SJCRH30 (cell line): ENCODE measurements at regions not wholly inside any gene's neighbourhood (a gene's known extent, or its start where the extent isn't known, plus 50 kb on each side); places are given as distances from the start of the nearest gene placed in this dataset.
"Not testable (repeated sequence)": the region's sequence is repeated elsewhere in the genome, so short reads cannot be mapped to it uniquely, and the experiment has no call there.

Experiments
- DNase-seq, 2 experiments: peaks; one replicate each; pipeline ENCODE4 v3.0.0-alpha.2; 2015 to 2020
- H3K27ac ChIP-seq: fragments of 250-450 bp; sonication (Bioruptor Pico); 2 replicates; pipeline ENCODE4 v1.5.1; 2020; ENCODE audit warnings: mild to moderate bottlenecking, moderate library complexity
- H3K27me3 ChIP-seq: fragments of 250-450 bp; sonication (Bioruptor Pico); 2 replicates; pipeline ENCODE4 v1.5.1; 2020; ENCODE audit warnings: mild to moderate bottlenecking, moderate library complexity
- H3K36me3 ChIP-seq: fragments of 250-450 bp; sonication (Bioruptor Pico); 2 replicates; pipeline ENCODE4 v1.5.1; 2020; ENCODE audit warnings: mild to moderate bottlenecking, moderate library complexity
- H3K4me1 ChIP-seq: fragments of 250-450 bp; sonication (Bioruptor Pico); 2 replicates; pipeline ENCODE4 v1.5.1; 2020; ENCODE audit warnings: mild to moderate bottlenecking, moderate library complexity
- H3K4me3 ChIP-seq: fragments of 250-450 bp; sonication (Bioruptor Pico); 2 replicates; pipeline ENCODE4 v1.5.1; 2020; ENCODE audit warnings: mild to moderate bottlenecking, moderate library complexity
- H3K9me3 ChIP-seq: fragments of 250-450 bp; sonication (Bioruptor Pico); replicated peaks from 2 replicates; pipeline ENCODE4 v1.5.1; 2020; ENCODE audit warnings: mild to moderate bottlenecking, moderate library complexity

DNA sequence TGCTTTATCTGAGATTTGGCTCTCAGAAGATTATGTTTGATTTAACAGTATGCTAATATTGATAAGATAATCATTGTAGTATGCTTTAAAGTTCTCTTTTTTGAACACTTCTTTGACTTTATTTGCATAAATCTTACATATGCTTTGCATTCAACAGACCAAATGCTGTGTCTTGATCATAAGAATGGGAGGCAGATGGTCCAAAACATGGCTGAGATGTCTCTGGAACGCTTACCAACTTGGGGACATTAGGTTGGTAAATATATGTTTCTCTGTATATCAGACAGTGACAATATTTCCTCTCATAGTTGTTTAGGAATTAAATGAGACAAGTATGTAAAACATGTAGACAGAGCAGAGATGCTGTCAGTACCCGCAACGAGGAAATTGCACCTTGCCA lies 197.9 kb upstream of the CTNND2 start:
- Histone ChIP-seq H3K9me3 (no peaks in the 10 kb centered on the region), H3K36me3 (no peaks in the 10 kb centered on the region), H3K4me3 (no peak overlapping the region), H3K4me1 (no peaks in the 10 kb centered on the region), H3K27ac (no peak overlapping the region), H3K27me3 (no peaks in the 10 kb centered on the region)
- DNase-seq: no peak

DNA sequence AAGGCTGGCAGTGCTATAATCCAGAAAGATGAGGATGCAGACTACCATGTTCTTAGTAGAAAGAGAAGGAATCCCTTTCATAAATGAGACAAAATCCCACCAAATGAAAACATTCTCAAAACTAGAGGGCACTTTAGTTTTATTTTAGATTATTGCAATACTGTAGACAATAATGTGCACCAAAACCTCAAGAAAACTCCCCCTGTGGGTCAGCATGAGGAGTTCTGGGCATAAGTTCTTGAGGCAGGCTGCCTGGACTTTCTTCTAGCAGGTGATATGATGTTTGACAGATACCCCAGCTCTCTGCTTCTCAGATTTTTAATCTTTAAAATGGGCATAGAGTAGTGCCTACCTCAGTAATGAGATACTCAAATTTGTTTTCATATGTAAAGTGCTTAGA lies 196.3 kb upstream of the CTNND2 start:
- H3K36me3 ChIP-seq: no peaks in the 10 kb centered on the region

DNA sequence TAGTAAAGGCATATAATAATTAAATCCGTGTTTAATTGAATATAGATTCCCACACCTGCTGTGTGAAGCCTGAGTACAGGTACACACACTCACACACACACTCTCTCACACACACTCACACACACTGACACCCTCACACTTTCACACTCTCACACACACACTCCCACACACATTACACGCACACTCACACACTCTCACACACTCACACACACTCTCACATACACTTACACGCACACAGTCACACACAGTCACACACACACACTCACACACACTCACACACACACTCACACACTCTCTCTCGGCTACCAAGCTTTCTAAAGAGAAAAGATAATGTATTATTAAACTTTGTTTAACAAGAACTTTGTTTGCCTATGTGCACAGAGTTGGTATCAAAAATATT lies 195.1 kb upstream of the CTNND2 start:
- H3K4me3 ChIP-seq: no peak overlapping the region
- H3K9me3 ChIP-seq: no peaks in the 10 kb centered on the region
- no peak for DNase-seq
- no peaks in the 10 kb centered on the region for H3K36me3 ChIP-seq
- no peak overlapping the region for H3K27ac ChIP-seq
- H3K4me1 ChIP-seq: no peaks in the 10 kb centered on the region
- no peaks in the 10 kb centered on the region for H3K27me3 ChIP-seq

More for the DNA sequence above, 196.3 kb upstream of the CTNND2 start:
- Histone ChIP-seq H3K4me3 (no peak overlapping the region), H3K27me3 (no peaks in the 10 kb centered on the region), H3K9me3 (no peaks in the 10 kb centered on the region), H3K27ac (no peak overlapping the region), H3K4me1 (no peaks in the 10 kb centered on the region)
- DNase-seq: no peak

DNA sequence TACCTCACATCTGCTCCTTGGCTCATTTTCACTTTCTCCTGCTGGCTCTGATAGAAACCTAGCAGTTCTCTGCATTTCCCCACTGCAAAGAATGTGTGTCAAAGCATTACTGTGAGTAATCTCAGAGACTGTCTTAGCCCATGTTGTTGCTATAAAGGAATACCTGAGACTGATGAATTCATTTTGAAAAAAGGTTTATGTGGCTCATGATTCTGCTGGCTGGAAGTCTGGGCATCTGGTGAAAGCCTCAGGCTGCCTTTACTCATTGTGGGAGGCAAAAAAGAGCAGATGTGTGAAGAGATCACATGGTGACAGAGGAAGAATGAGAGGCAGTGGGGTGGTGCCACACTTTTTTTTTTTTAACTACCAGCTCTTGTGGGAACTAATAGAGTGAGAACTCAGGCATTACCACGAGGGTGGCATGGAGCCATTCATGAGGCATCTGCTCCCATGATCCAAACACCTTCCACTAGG lies 191.6 kb upstream of the CTNND2 start:
- H3K4me3 ChIP-seq: no peak overlapping the region
- H3K27ac ChIP-seq: no peak overlapping the region
- no peaks in the 10 kb centered on the region for H3K9me3 ChIP-seq
- no peaks in the 10 kb centered on the region for H3K36me3 ChIP-seq
- H3K4me1 ChIP-seq: no peaks in the 10 kb centered on the region
- peak in 1 of 2 experiments; percentile 0 for DNase-seq
- no peaks in the 10 kb centered on the region for H3K27me3 ChIP-seq

DNA sequence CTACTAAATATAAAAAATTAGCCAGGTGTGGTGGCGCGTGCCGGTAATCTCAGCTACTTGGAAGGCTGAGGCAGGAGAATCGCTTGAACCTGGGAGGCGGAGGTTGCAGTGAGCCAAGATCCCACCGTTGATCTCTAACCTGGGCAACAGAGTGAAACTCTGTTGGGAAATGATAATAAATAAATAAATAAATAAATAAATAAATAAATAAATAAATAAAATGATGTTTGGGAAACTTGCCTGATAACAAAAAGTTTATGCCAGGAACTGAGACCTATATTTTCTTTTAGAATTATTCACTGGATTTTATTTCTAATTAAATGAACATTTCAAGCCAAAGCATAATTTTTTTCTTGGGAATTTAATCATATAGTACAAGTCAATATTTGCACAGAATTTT lies 189.3 kb upstream of the CTNND2 start:
- DNase-seq: no peak
- Histone ChIP-seq H3K27me3 (no peaks in the 10 kb centered on the region), H3K27ac (no peak overlapping the region), H3K4me3 (no peak overlapping the region), H3K9me3 (no peaks in the 10 kb centered on the region), H3K36me3 (no peaks in the 10 kb centered on the region), H3K4me1 (no peaks in the 10 kb centered on the region)

DNA sequence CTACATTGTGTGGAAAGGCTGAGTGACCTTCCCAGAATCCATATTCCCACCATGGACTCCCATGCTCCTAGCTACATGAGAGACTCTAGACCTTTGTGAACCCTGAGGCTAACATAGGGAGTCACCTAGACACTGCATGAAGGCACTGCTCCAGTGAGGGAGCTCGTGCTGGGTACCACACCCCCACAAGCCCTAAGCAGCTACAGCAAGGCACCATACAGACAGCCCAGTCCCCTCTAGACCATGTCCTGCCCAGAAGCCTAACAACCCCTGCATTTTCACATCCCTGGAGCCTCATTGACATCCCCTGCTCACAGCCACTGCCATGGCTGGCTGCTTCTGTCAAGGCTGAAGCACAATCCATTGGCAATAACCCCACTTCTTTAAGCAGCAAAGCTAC lies 176.5 kb upstream of the CTNND2 start:
- no peaks in the 10 kb centered on the region for H3K36me3 ChIP-seq
- H3K27me3 ChIP-seq: no peaks in the 10 kb centered on the region
- no peak for DNase-seq
- no peak overlapping the region for H3K27ac ChIP-seq
- no peaks in the 10 kb centered on the region for H3K9me3 ChIP-seq
- H3K4me3 ChIP-seq: no peak overlapping the region
- no peaks in the 10 kb centered on the region for H3K4me1 ChIP-seq

DNA sequence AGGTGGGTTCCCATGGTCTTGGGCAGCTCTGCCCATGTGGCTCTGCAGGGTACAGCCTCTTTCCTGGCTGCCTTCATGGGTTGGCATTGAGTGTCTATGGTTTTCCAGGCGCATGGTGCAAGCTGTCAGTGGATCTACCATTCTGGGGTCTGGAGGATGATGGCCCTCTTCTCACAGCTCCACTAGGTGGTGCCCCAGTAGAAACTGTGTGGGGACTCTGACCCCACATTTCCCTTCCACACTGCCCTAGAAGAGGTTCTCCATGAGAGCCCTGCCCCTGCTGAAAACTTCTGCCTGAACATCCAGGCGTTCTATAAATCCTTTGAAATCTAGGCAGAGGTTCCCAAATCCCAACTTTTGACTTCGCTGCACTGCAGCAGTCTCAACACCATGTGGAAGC lies 174.0 kb upstream of the CTNND2 start:
- not testable (repeated sequence) for DNase-seq, H3K9me3 ChIP-seq, H3K27ac ChIP-seq, H3K4me3 ChIP-seq, H3K36me3 ChIP-seq, H3K4me1 ChIP-seq, H3K27me3 ChIP-seq

DNA sequence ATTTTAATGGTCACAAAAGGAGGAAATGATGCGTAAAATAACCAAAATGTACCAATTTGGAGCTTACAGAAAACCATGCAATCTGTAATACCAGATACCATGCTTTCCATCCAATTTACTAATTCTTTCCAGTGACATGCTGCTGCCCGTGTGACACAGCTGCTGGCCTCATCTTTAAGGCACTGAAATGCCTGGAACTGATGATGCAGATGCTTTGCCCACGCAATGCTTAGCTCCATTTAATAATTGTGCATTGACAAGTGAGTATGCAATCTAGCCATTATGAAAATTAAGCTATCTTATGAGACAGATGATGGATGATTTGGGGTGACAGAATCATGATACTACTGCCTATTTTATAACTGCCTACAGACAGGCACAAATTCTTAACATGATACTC lies 169.2 kb upstream of the CTNND2 start:
- DNase-seq: no peak
- H3K27me3 ChIP-seq: no peaks in the 10 kb centered on the region
- H3K9me3 ChIP-seq: no peaks in the 10 kb centered on the region
- no peaks in the 10 kb centered on the region for H3K4me1 ChIP-seq
- H3K36me3 ChIP-seq: no peaks in the 10 kb centered on the region
- no peak overlapping the region for H3K27ac ChIP-seq
- no peak overlapping the region for H3K4me3 ChIP-seq

DNA sequence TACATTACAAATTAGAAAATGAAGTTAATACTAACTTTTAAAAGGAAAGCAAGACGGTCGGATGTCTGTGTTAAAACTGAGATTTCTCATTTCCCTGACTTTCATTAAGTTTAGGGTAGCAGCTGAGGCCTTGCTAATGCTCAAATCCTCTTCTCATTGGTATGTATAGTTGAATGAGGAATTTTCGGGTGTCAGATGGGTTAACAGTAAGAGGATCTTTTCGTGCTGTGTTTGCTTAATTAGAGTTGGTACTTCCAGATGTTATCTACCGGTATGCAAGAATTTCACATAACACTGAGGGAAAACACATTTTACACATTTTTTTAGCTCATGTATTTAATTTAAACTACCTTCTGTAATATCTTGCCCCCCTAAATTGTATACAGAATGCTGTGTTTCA lies 168.2 kb upstream of the CTNND2 start:
- H3K36me3 ChIP-seq: no peaks in the 10 kb centered on the region
- H3K4me1 ChIP-seq: no peaks in the 10 kb centered on the region
- H3K4me3 ChIP-seq: no peak overlapping the region
- no peak for DNase-seq
- no peaks in the 10 kb centered on the region for H3K27me3 ChIP-seq
- no peaks in the 10 kb centered on the region for H3K9me3 ChIP-seq
- no peak overlapping the region for H3K27ac ChIP-seq

DNA sequence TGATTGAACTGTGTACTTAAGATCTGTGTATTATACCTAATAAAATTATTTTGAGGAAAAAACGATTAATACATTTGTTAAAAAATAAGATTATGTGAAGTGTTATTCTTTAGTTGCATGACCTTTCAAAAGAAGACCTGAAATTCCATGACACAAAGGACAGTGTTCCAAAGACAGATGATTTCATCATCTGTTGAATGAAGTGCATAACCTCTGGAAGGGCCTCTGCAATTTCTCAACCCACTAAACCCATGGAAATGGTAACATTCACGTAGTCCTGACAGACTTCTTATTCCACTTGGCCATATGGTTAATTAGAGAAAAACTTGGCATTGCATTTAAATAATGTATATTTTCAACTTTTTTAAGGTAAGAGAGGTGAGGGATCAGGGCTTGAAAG lies 167.2 kb upstream of the CTNND2 start:
- no peak for DNase-seq
- no peak overlapping the region for H3K27ac ChIP-seq
- H3K36me3 ChIP-seq: no peaks in the 10 kb centered on the region
- no peak overlapping the region for H3K4me3 ChIP-seq
- no peaks in the 10 kb centered on the region for H3K27me3 ChIP-seq
- H3K9me3 ChIP-seq: no peaks in the 10 kb centered on the region
- H3K4me1 ChIP-seq: no peaks in the 10 kb centered on the region

DNA sequence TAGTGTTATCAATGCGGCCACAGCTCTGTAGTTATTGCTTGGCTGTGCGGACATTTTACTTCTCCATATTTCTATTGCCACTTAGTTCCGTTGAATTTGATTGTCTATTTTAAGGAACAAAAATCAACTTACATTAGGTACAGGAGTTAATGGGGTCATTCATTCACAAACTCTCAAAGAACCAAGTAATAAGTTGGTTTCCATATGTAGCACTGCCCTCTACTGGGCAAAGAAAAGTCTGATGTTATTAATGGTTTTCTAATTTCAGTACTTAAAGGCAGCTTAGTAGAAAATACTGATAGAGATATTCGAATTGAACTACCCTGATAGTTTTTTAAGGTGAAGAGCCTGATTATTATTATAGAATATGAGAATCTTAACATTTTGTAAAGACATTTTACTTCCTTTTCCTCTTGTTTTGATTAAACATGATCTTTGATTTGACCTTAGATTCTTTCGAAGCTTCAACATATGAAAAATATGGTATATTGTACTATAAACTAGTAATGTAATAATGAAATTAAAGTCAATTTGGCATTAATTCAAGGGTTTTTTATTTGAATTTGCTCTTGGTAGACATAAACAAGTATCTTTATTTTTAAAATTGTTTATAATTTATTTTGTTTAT lies 119.5 kb upstream of the CTNND2 start:
- Histone ChIP-seq H3K4me3 (no peak overlapping the region), H3K27ac (no peak overlapping the region), H3K36me3 (no peaks in the 10 kb centered on the region), H3K4me1 (no peaks in the 10 kb centered on the region), H3K9me3 (no peaks in the 10 kb centered on the region), H3K27me3 (no peaks in the 10 kb centered on the region)
- DNase-seq: peak in 1 of 2 experiments; percentile 55

DNA sequence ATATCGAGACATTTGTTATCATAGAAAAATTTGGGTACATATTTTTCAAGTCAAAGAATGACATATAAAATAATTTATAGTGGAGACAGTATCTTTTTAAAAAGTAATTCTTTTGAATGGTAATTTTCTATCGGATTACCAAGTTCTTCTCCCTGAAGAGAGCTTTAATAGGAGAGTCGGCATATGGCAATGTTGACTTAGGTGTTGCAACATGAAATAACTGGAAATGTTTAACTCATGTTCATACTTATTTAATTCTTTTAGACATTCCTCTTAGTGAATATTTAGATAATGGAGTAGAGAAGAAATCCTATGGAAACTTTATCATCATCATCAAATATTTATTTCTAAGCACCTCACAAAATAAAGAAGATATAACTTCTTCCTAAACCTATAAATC lies 118.2 kb upstream of the CTNND2 start:
- no peaks in the 10 kb centered on the region for H3K9me3 ChIP-seq
- H3K4me1 ChIP-seq: no peaks in the 10 kb centered on the region
- H3K36me3 ChIP-seq: no peaks in the 10 kb centered on the region
- no peak for DNase-seq
- no peak overlapping the region for H3K4me3 ChIP-seq
- no peaks in the 10 kb centered on the region for H3K27me3 ChIP-seq
- H3K27ac ChIP-seq: no peak overlapping the region

DNA sequence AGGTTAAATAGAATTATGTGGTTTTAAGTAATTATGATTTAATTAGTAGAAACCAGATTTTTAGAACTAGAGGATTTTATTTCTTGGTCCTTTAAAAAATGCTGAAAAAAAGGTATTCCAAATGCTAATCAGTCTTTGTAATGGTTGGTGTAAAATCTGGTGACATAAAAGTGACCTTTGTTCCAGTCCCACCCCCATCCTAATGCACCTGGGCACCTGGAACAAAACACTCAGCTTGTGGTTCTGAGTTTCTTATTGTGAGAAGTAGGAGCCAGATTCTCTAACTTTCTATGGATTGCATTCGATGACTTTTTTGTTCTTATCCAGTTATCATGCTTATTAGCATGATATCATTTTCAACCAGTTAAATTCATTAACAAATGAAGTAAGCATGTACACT lies 115.1 kb upstream of the CTNND2 start:
- DNase-seq: no peak
- Histone ChIP-seq H3K9me3 (no peaks in the 10 kb centered on the region), H3K27me3 (no peaks in the 10 kb centered on the region), H3K4me1 (no peaks in the 10 kb centered on the region), H3K36me3 (no peaks in the 10 kb centered on the region), H3K27ac (no peak overlapping the region), H3K4me3 (no peak overlapping the region)

DNA sequence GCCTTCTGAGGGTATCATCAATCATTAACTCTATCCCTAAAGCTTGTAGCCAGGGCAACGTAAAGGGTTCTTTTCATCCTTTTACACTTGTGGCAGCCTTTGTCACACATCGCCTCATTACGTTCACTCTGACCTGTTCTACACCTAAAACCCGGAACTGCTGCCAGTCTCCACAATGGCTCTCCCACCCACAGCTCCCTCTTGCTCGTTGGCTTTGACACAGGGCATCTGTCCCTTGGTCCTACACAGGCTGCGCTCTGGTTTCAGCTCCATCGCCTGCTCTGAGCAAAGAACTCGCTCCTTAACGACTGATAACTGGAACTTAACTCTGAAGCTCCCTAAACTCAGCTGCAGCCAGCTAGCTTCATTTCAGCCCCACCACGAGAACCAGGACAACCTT lies 112.8 kb upstream of the CTNND2 start:
- Histone ChIP-seq H3K27me3 (no peaks in the 10 kb centered on the region), H3K36me3 (no peaks in the 10 kb centered on the region), H3K4me1 (no peaks in the 10 kb centered on the region), H3K4me3 (no peak overlapping the region), H3K9me3 (no peaks in the 10 kb centered on the region), H3K27ac (no peak overlapping the region)
- DNase-seq: no peak

DNA sequence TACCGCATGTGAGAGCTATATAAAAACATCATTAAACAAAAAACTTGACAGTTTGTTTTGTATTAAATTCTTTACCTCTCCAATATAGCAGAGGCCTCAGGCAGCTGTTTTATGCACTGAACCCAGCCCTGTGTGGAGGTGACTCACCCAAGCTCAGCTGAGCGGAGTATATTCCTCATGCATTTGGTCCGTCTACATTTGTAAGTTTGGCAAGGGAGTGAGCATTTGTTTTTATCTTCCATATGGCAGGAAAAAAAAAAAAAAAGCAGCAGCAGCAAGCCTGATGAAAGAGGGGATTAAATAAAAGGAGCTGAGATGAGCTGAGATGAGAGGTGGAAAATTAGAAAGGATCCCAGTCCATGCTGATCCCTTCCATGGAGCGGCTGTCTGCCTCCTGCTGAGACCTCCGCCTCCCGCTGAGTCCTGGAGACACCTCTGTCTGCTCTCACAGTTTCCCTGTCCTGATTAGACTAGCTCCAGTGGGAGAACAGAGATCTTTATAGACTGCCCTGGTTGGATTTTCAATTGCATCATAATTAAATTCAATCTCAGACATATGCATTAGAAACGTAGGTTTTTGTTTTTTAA lies 112.0 kb upstream of the CTNND2 start:
- Histone ChIP-seq H3K27ac (no peak overlapping the region), H3K9me3 (no peaks in the 10 kb centered on the region), H3K36me3 (no peaks in the 10 kb centered on the region), H3K4me1 (no peaks in the 10 kb centered on the region), H3K27me3 (no peaks in the 10 kb centered on the region), H3K4me3 (no peak overlapping the region)
- peak; percentile 5 to 11 for DNase-seq

DNA sequence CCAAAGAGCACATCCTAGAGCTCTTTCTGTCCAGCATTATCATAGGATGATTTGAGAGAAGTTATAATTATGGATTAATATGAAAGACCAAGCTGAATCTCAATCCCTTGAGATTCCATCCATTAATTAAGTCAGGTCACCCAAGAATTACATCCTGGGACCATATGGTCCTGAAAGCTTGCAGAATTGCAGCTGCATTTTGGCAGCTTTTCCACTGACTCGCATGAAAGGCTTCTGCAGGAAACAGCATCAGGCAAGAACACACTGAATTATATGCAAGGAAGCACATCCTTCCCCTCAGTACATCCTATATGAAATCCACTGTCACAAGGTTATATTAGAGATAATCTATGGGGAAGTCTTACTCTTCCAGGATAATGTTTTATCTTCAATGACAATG lies 109.1 kb upstream of the CTNND2 start:
- no peak for DNase-seq
- no peak overlapping the region for H3K27ac ChIP-seq
- H3K36me3 ChIP-seq: no peaks in the 10 kb centered on the region
- no peaks in the 10 kb centered on the region for H3K9me3 ChIP-seq
- H3K4me3 ChIP-seq: no peak overlapping the region
- H3K27me3 ChIP-seq: no peaks in the 10 kb centered on the region
- no peaks in the 10 kb centered on the region for H3K4me1 ChIP-seq
